HCT116 (cell line): ENCODE measurements at regions not wholly inside any gene's neighbourhood (a gene's known extent, or its start where the extent isn't known, plus 50 kb on each side); places are given as distances from the start of the nearest gene placed in this dataset.
"Not testable (repeated sequence)": the region's sequence is repeated elsewhere in the genome, so short reads cannot be mapped to it uniquely, and the experiment has no call there.

Experiments used
- ATAC-seq: fragments of 200-7000 bp; cut with Tn5 transposase; 2 replicates; pipeline ENCODE4 v1.9.1; 2020; ENCODE audit warnings: mild to moderate bottlenecking, moderate library complexity
- BruUV-seq: library from RNA; stranded (reverse); fragments of 400-500 nt; replicated peaks from 2 replicates; lab custom pipeline; 2021; lab: Mats Ljungman, UMichigan
- CTCF ChIA-PET: fragments of 300-600 bp; sonication (Branson Sonifier 250); formaldehyde crosslinking; loops from one replicate; lab custom pipeline; 2021; ENCODE audit warnings: antibody characterized with exemption; lab: Charles Lee
- POLR2A ChIA-PET: fragments of 300-600, 350-600 bp; sonication (Branson Sonifier 250); formaldehyde crosslinking; loops from one replicate; lab custom pipeline; 2021; ENCODE audit warnings: antibody characterized with exemption; lab: Charles Lee
- RAD21 ChIA-PET, 2 experiments: fragments of 300-600 bp; sonication (Branson Sonifier 250); formaldehyde crosslinking; loops; one replicate each; lab custom pipeline; 2023; ENCODE audit warnings: low total read pairs in 2 of 2; ENCODE audit not compliant: uncharacterized antibody in 2 of 2, unreplicated experiment in 2 of 2, low non-redundant PET in 1 of 2; lab: Charles Lee
- DNase-seq: peaks from one replicate; pipeline ENCODE4 v3.0.0-alpha.2; 2010; ENCODE audit warnings: low read depth, low spot score
- H2AFZ ChIP-seq: fragments of 200-600 bp; shearing (Covaris generic), sonication (generic); 2 replicates; pipeline ENCODE4 v1.6.1; 2017; ENCODE audit warnings: low read depth, mixed run types, mixed read lengths, antibody characterized with exemption, low read length; ENCODE audit not compliant: poor library complexity, severe bottlenecking
- H3K27ac ChIP-seq: 2 replicates; pipeline ENCODE4 v1.5.1; 2012; ENCODE audit warnings: low read depth, low read length
- H3K27me3 ChIP-seq: fragments of 200-600 bp; sonication (generic); 2 replicates; pipeline ENCODE4 v1.6.1; 2016; ENCODE audit warnings: mixed run types, low read length, mixed read lengths; ENCODE audit not compliant: insufficient read depth
- H3K36me3 ChIP-seq, 2 experiments: fragments of 200-500 bp in 1 of 2; fragments of 200-600 bp in 1 of 2; sonication (Bioruptor generic) in 1 of 2; sonication (generic) in 1 of 2; 2 replicates each; pipeline versions ENCODE4 v1.5.1 to v1.6.1; 2014 to 2016; ENCODE audit warnings: low read length in 2 of 2, inconsistent platforms in 1 of 2, mixed read lengths in 1 of 2, mixed run types in 1 of 2; ENCODE audit not compliant: insufficient read depth in 2 of 2, control insufficient read depth in 1 of 2
- H3K4me1 ChIP-seq, 2 experiments: fragments of 200-600 bp in 1 of 2; sonication (generic) in 1 of 2; 2 replicates each; pipeline versions ENCODE4 v1.5.1 to v1.6.1; 2012 to 2017; ENCODE audit warnings: low read length in 2 of 2, inconsistent platforms in 1 of 2, mild to moderate bottlenecking in 1 of 2, mixed read lengths in 1 of 2, mixed run types in 1 of 2, moderate library complexity in 1 of 2; ENCODE audit not compliant: insufficient read depth in 2 of 2, control insufficient read depth in 1 of 2
- H3K4me2 ChIP-seq: fragments of 200-600 bp; sonication (generic); 2 replicates; pipeline ENCODE4 v1.6.1; 2017; ENCODE audit warnings: mixed run types, low read length, mixed read lengths
- H3K4me3 ChIP-seq, 2 experiments: fragments of 200-600 bp in 1 of 2; sonication (generic) in 1 of 2; replicated peaks in 1 of 2; 2 replicates each; pipeline ENCODE4 v1.5.1; 2011 to 2016; ENCODE audit warnings: low read length in 2 of 2, control low read depth in 1 of 2, low read depth in 1 of 2, mild to moderate bottlenecking in 1 of 2, mixed read lengths in 1 of 2, mixed run types in 1 of 2
- H3K79me2 ChIP-seq: fragments of 200-600 bp; sonication (generic); 2 replicates; pipeline ENCODE4 v1.6.1; 2017; ENCODE audit warnings: mild to moderate bottlenecking, mixed run types, low read length, moderate library complexity, mixed read lengths; ENCODE audit not compliant: insufficient read depth
- H3K9ac ChIP-seq: fragments of 200-600 bp; sonication (generic); 2 replicates; pipeline ENCODE4 v1.6.1; 2016; ENCODE audit warnings: low read length, mixed read lengths
- H3K9me2 ChIP-seq: fragments of 200-600 bp; sonication (generic), shearing (Covaris generic); 2 replicates; pipeline ENCODE4 v1.6.1; 2017; ENCODE audit warnings: mixed run types, mild to moderate bottlenecking, moderate library complexity; ENCODE audit not compliant: insufficient read depth
- H3K9me3 ChIP-seq, 2 experiments: fragments of 200-500 bp in 1 of 2; fragments of 200-600 bp in 1 of 2; sonication (Bioruptor generic) in 1 of 2; sonication (generic) in 1 of 2; 2 replicates each; pipeline ENCODE4 v1.6.1; 2014 to 2017; ENCODE audit warnings: low read length in 2 of 2, mixed read lengths in 2 of 2, inconsistent platforms in 1 of 2, low read depth in 1 of 2, mild to moderate bottlenecking in 1 of 2, mixed run types in 1 of 2, moderate library complexity in 1 of 2; ENCODE audit not compliant: control insufficient read depth in 1 of 2, insufficient read depth in 1 of 2
- H4K20me1 ChIP-seq: fragments of 200-600 bp; sonication (generic), shearing (Covaris generic); 2 replicates; pipeline ENCODE4 v1.6.1; 2017; ENCODE audit warnings: mixed run types, mild to moderate bottlenecking, moderate library complexity; ENCODE audit not compliant: insufficient read depth
- intact Hi-C: fragments of 100-400 bp; cut with micrococcal nuclease; formaldehyde crosslinking; loops from 2 replicates; pipeline ENCODE4 v1.10.0; 2022

- BruUV-seq, H3K9ac ChIP-seq, DNase-seq, POLR2A ChIA-PET, CTCF ChIA-PET, H3K27me3 ChIP-seq, H3K4me1 ChIP-seq, H3K36me3 ChIP-seq, H2AFZ ChIP-seq, H3K27ac ChIP-seq, H3K9me3 ChIP-seq, H4K20me1 ChIP-seq, RAD21 ChIA-PET, ATAC-seq, intact Hi-C loops, H3K4me3 ChIP-seq, H3K9me2 ChIP-seq, H3K79me2 ChIP-seq, H3K4me2 ChIP-seq: not testable (repeated sequence)
Measured at GRCh38 chr7:73203312-73203711, 105.3 kb downstream of the NSUN5 start.

GRCh38 chr7:73201264-73201663, 107.4 kb downstream of the NSUN5 start:
- RAD21 ChIA-PET, CTCF ChIA-PET, H3K9me2 ChIP-seq, POLR2A ChIA-PET, BruUV-seq, ATAC-seq, H3K9ac ChIP-seq, H3K4me1 ChIP-seq, H3K4me3 ChIP-seq, H3K9me3 ChIP-seq, H3K27ac ChIP-seq, DNase-seq, H3K36me3 ChIP-seq, H3K4me2 ChIP-seq, intact Hi-C loops, H4K20me1 ChIP-seq, H3K27me3 ChIP-seq, H3K79me2 ChIP-seq, H2AFZ ChIP-seq: not testable (repeated sequence)

DNA sequence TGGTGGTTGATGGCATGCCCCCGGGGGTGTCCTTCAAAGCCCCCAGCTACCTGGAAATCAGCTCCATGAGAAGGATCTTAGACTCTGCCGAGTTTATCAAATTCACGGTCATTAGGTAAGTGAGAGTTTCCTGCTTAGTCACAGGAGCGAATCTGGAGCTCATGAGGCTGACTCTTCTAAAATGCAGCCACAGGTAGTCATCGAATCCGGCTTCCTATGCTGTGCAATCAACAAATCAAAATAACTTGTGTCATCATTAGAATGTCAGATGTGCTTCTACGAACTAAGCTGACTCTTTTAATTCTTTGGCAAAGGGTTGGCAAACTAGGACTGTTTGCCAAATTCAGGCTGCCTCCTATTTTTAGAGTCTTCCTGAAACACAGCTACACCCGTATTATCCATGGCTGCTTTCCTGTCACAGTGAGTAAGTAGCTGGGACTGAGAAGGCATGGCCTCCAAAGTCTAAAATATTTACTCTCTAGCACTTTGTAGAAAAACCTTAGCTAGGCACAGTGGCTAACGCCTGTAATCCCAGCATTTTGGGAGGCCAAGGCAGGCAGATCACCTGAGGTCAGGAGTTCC, 108.0 kb downstream of the NSUN5 start:
- H3K9me2 ChIP-seq, CTCF ChIA-PET, H3K79me2 ChIP-seq, intact Hi-C loops, H4K20me1 ChIP-seq, H3K9ac ChIP-seq, H3K4me1 ChIP-seq, RAD21 ChIA-PET, H3K9me3 ChIP-seq, DNase-seq, POLR2A ChIA-PET, H3K27ac ChIP-seq, H2AFZ ChIP-seq, H3K4me3 ChIP-seq, H3K27me3 ChIP-seq, ATAC-seq, H3K4me2 ChIP-seq, H3K36me3 ChIP-seq: not testable (repeated sequence)
- BruUV-seq, result TSS peak; percentile 45

- intact Hi-C loops, H3K27me3 ChIP-seq, H3K79me2 ChIP-seq, H3K4me3 ChIP-seq, H3K9me3 ChIP-seq, H3K4me1 ChIP-seq, DNase-seq, H3K36me3 ChIP-seq, RAD21 ChIA-PET, CTCF ChIA-PET, H3K9ac ChIP-seq, BruUV-seq, H2AFZ ChIP-seq, H4K20me1 ChIP-seq, H3K9me2 ChIP-seq, H3K4me2 ChIP-seq, ATAC-seq, POLR2A ChIA-PET, H3K27ac ChIP-seq: not testable (repeated sequence)
Measured at GRCh38 chr7:73193991-73194390, 108.2 kb upstream of the SPDYE9 start.
